ENCODE measurements at regions not wholly inside any gene's neighbourhood (a gene's known extent, or its start where the extent isn't known, plus 50 kb on each side); places are given as distances from the start of the nearest gene placed in this dataset.

DNA sequence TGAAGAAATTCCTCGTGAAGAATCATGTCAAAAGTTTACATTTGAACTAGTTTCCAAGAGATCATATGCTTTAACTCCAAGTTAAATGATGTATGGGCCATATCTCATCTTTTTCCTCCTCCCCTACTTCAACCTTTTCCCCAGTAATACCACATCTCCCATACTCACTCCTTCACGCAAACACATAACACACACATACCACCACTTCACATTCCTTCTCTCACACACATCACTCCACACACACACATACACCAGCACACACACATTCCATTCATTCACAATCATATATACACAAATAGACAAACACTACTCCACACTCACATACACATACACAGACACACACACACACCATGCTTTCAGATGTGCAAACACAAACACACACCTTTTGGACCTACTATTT, 769.0 kb upstream of the NR2F2 start:
- no peaks in the 10 kb centered on the region for H3K9me3 ChIP-seq (ENCODE audit: control insufficient read depth in 1 of 2, low read length in 2 of 2)
- H3K27ac ChIP-seq (ENCODE audit: low read length) = no peak overlapping the region
- no peaks in the 10 kb centered on the region for H3K27me3 ChIP-seq (ENCODE audit: low read depth, low read length)
- H3K4me1 ChIP-seq (ENCODE audit: control insufficient read depth in 1 of 2, insufficient read depth in 2 of 2, low read length in 2 of 2) = no peaks in the 10 kb centered on the region
- no peaks in the 10 kb centered on the region for H3K36me3 ChIP-seq (ENCODE audit: control insufficient read depth in 1 of 2, insufficient read depth in 2 of 2, low read length in 2 of 2)
- no peak overlapping the region for H3K4me3 ChIP-seq (ENCODE audit: low read depth in 1 of 2, low read length in 2 of 2)

DNA sequence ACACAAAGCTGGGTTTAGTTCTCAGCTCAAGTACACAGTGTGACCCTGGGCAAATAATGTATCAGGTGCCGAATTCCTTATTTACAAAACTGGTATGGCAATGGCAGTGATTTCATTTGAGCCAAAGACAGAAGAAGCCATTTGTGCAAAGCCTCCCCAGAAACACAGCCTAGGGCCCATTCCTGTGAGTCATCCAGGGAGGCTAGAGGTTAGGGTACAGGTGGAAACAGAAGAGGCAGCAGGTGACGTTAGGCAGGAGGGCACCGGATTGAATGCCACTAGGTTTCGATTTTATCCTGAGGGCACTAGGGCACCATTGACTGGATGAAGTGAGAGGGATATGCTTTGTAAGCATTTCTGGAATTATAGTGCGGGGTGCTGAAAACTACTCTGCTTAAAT, 766.9 kb upstream of the NR2F2 start:
- Histone ChIP-seq H3K4me1 (ENCODE audit: control insufficient read depth in 1 of 2, insufficient read depth in 2 of 2, low read length in 2 of 2) (no peaks in the 10 kb centered on the region), H3K27ac (ENCODE audit: low read length) (no peak overlapping the region), H3K9me3 (ENCODE audit: control insufficient read depth in 1 of 2, low read length in 2 of 2) (no peaks in the 10 kb centered on the region), H3K4me3 (ENCODE audit: low read depth in 1 of 2, low read length in 2 of 2) (no peak overlapping the region), H3K36me3 (ENCODE audit: control insufficient read depth in 1 of 2, insufficient read depth in 2 of 2, low read length in 2 of 2) (no peaks in the 10 kb centered on the region), H3K27me3 (ENCODE audit: low read depth, low read length) (no peaks in the 10 kb centered on the region)

DNA sequence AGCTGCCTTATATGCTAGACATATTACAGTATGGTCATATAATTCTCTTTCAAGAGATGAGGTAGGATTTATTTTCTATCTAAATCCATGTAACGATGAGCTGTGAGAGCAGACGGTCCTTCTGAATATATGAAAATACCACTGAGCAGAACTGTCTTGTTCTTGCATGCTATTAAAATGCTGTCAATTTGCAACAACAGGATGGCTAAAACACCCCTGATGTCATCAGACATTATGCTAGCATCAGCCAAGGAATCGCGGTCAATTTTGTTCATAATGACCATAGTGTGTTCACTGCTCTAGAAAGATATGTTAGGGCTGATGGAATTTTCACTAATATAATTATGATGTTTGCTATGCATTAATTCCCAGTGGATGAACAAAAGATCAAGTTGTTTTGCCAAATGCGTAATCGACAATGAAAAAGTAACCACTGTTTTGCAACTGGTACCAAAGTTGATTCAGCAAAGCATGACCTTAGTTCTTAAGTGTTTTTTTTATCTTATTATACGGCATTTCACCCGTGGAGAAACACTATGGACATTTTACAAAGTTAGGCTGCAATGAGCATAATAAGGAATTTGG, 765.4 kb upstream of the NR2F2 start:
- no peaks in the 10 kb centered on the region for H3K4me1 ChIP-seq (ENCODE audit: control insufficient read depth in 1 of 2, insufficient read depth in 2 of 2, low read length in 2 of 2)
- H3K27ac ChIP-seq (ENCODE audit: low read length) = no peak overlapping the region
- no peak overlapping the region for H3K4me3 ChIP-seq (ENCODE audit: low read depth in 1 of 2, low read length in 2 of 2)
- H3K27me3 ChIP-seq (ENCODE audit: low read depth, low read length) = no peaks in the 10 kb centered on the region
- H3K9me3 ChIP-seq (ENCODE audit: control insufficient read depth in 1 of 2, low read length in 2 of 2) = no peaks in the 10 kb centered on the region
- no peaks in the 10 kb centered on the region for H3K36me3 ChIP-seq (ENCODE audit: control insufficient read depth in 1 of 2, insufficient read depth in 2 of 2, low read length in 2 of 2)

DNA sequence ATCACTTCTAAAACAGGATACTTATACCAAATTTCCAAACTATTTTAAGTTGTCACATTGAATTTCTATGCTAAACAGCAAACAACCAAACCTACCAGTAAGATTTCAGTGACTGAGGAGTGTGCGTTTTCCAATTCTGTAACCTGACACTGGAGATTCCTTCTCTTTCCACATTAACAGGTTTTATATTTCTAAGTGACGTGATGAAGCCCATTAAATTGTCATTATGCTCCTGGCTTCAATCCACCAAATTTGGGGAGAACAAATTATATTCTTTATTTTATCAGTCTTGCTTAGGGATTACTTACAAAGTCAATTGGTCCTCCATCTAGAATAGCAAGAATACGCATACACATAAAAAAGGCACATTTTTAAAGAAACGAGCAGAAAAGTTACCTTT, 764.8 kb upstream of the NR2F2 start:
- H3K9me3 ChIP-seq (ENCODE audit: control insufficient read depth in 1 of 2, low read length in 2 of 2) = no peaks in the 10 kb centered on the region
- no peak overlapping the region for H3K4me3 ChIP-seq (ENCODE audit: low read depth in 1 of 2, low read length in 2 of 2)
- no peaks in the 10 kb centered on the region for H3K27me3 ChIP-seq (ENCODE audit: low read depth, low read length)
- H3K4me1 ChIP-seq (ENCODE audit: control insufficient read depth in 1 of 2, insufficient read depth in 2 of 2, low read length in 2 of 2) = no peaks in the 10 kb centered on the region
- H3K27ac ChIP-seq (ENCODE audit: low read length) = no peak overlapping the region
- H3K36me3 ChIP-seq (ENCODE audit: control insufficient read depth in 1 of 2, insufficient read depth in 2 of 2, low read length in 2 of 2) = no peaks in the 10 kb centered on the region

DNA sequence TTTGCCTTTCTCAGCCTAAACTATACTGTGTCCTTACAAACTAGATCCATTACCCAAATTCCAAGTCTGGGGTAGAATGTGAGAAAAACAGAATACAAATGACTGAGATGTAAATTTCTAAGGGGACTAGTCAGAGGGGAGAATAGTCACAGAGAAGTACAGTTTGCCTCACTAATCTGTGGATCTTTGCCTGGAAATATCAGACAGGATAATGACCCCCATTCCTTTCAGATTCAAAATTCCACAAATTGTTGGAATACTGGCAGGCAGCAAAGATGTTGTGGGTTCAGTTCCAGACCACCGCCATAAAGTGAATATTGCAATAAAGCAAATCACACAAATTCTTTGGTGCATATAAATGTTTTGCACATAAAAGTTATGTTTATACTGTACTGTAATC, 762.8 kb upstream of the NR2F2 start:
- H3K36me3 ChIP-seq (ENCODE audit: control insufficient read depth in 1 of 2, insufficient read depth in 2 of 2, low read length in 2 of 2) = no peaks in the 10 kb centered on the region
- H3K4me1 ChIP-seq (ENCODE audit: control insufficient read depth in 1 of 2, insufficient read depth in 2 of 2, low read length in 2 of 2) = no peaks in the 10 kb centered on the region
- no peak overlapping the region for H3K27ac ChIP-seq (ENCODE audit: low read length)
- no peak overlapping the region for H3K4me3 ChIP-seq (ENCODE audit: low read depth in 1 of 2, low read length in 2 of 2)
- peaks cover 4 to 6% of the 10 kb centered on the region in 2 donors for H3K9me3 ChIP-seq (ENCODE audit: control insufficient read depth in 1 of 2, low read length in 2 of 2)
- H3K27me3 ChIP-seq (ENCODE audit: low read depth, low read length) = no peaks in the 10 kb centered on the region

DNA sequence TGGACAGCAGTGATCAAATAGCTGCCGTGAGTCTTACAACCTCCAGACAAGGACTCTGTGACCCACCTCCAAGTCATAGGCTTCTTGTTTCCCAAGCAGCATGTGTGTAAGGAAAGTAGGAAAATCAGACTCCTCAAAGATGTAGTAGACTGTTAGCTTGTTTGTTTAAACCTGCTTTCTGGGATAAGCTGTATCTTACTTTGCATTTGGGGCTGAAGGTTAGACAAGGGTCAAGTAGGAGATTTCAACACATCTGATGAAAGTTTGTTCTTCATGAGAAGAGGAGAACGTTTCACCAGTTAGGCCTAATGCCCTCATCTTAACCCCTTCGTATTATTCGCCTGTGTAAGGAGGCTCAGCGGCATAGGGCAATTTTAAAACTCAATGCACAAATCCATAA, 756.4 kb upstream of the NR2F2 start:
- Histone ChIP-seq H3K27me3 (ENCODE audit: low read depth, low read length) (no peaks in the 10 kb centered on the region), H3K4me1 (ENCODE audit: control insufficient read depth in 1 of 2, insufficient read depth in 2 of 2, low read length in 2 of 2) (no peaks in the 10 kb centered on the region), H3K9me3 (ENCODE audit: control insufficient read depth in 1 of 2, low read length in 2 of 2) (peaks cover 4 to 6% of the 10 kb centered on the region in 2 donors), H3K36me3 (ENCODE audit: control insufficient read depth in 1 of 2, insufficient read depth in 2 of 2, low read length in 2 of 2) (no peaks in the 10 kb centered on the region), H3K27ac (ENCODE audit: low read length) (no peak overlapping the region), H3K4me3 (ENCODE audit: low read depth in 1 of 2, low read length in 2 of 2) (no peak overlapping the region)

GRCh38 chr15:95577927-95578326, 752.6 kb upstream of the NR2F2 start:
- Histone ChIP-seq H3K4me1 (ENCODE audit: control insufficient read depth in 1 of 2, insufficient read depth in 2 of 2, low read length in 2 of 2) (no peaks in the 10 kb centered on the region), H3K36me3 (ENCODE audit: control insufficient read depth in 1 of 2, insufficient read depth in 2 of 2, low read length in 2 of 2) (no peaks in the 10 kb centered on the region), H3K27ac (ENCODE audit: low read length) (no peak overlapping the region), H3K9me3 (ENCODE audit: control insufficient read depth in 1 of 2, low read length in 2 of 2) (no peaks in the 10 kb centered on the region), H3K4me3 (ENCODE audit: low read depth in 1 of 2, low read length in 2 of 2) (no peak overlapping the region), H3K27me3 (ENCODE audit: low read depth, low read length) (no peaks in the 10 kb centered on the region)

DNA sequence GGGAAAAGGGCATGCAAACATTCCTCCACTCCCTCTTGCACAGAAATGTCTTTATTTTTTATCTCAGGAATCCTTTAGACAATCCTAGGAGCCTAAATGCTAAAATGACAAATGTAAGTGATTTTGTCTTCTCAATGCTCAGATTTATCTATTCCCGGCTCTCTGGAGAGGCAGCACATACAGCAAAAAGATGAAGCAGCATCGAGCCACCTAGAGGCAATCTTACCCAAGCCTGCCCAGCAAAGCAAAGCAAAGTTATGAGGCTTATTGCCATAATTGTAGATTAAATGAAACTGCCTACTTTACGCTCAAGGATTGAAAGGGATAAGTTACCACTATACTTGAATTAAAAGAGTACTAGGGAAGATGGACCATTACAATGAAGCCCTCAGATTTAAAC, 750.4 kb upstream of the NR2F2 start:
- H3K27ac ChIP-seq (ENCODE audit: low read length) = no peak overlapping the region

GRCh38 chr15:95581595-95581994, 748.9 kb upstream of the NR2F2 start:
- no peak overlapping the region for H3K4me3 ChIP-seq (ENCODE audit: low read depth in 1 of 2, low read length in 2 of 2)
- H3K36me3 ChIP-seq (ENCODE audit: control insufficient read depth in 1 of 2, insufficient read depth in 2 of 2, low read length in 2 of 2) = no peaks in the 10 kb centered on the region
- H3K27ac ChIP-seq (ENCODE audit: low read length) = no peak overlapping the region
- H3K4me1 ChIP-seq (ENCODE audit: control insufficient read depth in 1 of 2, insufficient read depth in 2 of 2, low read length in 2 of 2) = no peaks in the 10 kb centered on the region
- H3K9me3 ChIP-seq (ENCODE audit: control insufficient read depth in 1 of 2, low read length in 2 of 2) = no peaks in the 10 kb centered on the region
- no peaks in the 10 kb centered on the region for H3K27me3 ChIP-seq (ENCODE audit: low read depth, low read length)

More for the DNA sequence above, 750.4 kb upstream of the NR2F2 start:
- H3K36me3 ChIP-seq (ENCODE audit: control insufficient read depth in 1 of 2, insufficient read depth in 2 of 2, low read length in 2 of 2) = no peaks in the 10 kb centered on the region
- H3K27me3 ChIP-seq (ENCODE audit: low read depth, low read length) = no peaks in the 10 kb centered on the region
- H3K4me1 ChIP-seq (ENCODE audit: control insufficient read depth in 1 of 2, insufficient read depth in 2 of 2, low read length in 2 of 2) = no peaks in the 10 kb centered on the region
- no peak overlapping the region for H3K4me3 ChIP-seq (ENCODE audit: low read depth in 1 of 2, low read length in 2 of 2)
- H3K9me3 ChIP-seq (ENCODE audit: control insufficient read depth in 1 of 2, low read length in 2 of 2) = no peaks in the 10 kb centered on the region

- Histone ChIP-seq H3K4me3 (ENCODE audit: low read depth in 1 of 2, low read length in 2 of 2) (no peak overlapping the region), H3K36me3 (ENCODE audit: control insufficient read depth in 1 of 2, insufficient read depth in 2 of 2, low read length in 2 of 2) (no peaks in the 10 kb centered on the region)
Observed at GRCh38 chr15:95584088-95584487, 746.4 kb upstream of the NR2F2 start.

DNA sequence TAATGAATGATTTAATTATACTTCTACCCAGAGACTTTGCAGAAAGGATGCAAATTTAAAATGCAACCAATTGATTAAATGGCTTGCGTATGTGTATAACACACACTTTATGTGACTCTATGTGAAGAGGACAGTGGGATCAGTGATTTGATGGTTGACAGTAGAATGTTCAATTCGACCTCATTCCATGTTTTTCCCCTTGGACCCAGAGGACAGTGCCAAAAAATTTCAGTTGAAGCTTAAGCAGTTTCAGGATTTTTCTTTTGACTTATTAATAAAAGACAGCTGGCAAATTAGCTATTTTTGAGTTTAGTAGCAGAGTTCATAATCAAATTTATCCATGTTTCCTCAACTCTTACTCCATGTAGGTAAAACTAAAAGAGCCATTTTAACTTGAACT, 742.4 kb upstream of the NR2F2 start:
- H3K27me3 ChIP-seq (ENCODE audit: low read depth, low read length) = no peaks in the 10 kb centered on the region
- H3K9me3 ChIP-seq (ENCODE audit: control insufficient read depth in 1 of 2, low read length in 2 of 2) = no peaks in the 10 kb centered on the region
- H3K4me1 ChIP-seq (ENCODE audit: control insufficient read depth in 1 of 2, insufficient read depth in 2 of 2, low read length in 2 of 2) = no peaks in the 10 kb centered on the region
- no peak overlapping the region for H3K27ac ChIP-seq (ENCODE audit: low read length)
- H3K36me3 ChIP-seq (ENCODE audit: control insufficient read depth in 1 of 2, insufficient read depth in 2 of 2, low read length in 2 of 2) = no peaks in the 10 kb centered on the region
- H3K4me3 ChIP-seq (ENCODE audit: low read depth in 1 of 2, low read length in 2 of 2) = no peak overlapping the region

More at GRCh38 chr15:95584088-95584487, 746.4 kb upstream of the NR2F2 start:
- Histone ChIP-seq H3K27me3 (ENCODE audit: low read depth, low read length) (no peaks in the 10 kb centered on the region), H3K27ac (ENCODE audit: low read length) (no peak overlapping the region), H3K9me3 (ENCODE audit: control insufficient read depth in 1 of 2, low read length in 2 of 2) (no peaks in the 10 kb centered on the region), H3K4me1 (ENCODE audit: control insufficient read depth in 1 of 2, insufficient read depth in 2 of 2, low read length in 2 of 2) (no peaks in the 10 kb centered on the region)

DNA sequence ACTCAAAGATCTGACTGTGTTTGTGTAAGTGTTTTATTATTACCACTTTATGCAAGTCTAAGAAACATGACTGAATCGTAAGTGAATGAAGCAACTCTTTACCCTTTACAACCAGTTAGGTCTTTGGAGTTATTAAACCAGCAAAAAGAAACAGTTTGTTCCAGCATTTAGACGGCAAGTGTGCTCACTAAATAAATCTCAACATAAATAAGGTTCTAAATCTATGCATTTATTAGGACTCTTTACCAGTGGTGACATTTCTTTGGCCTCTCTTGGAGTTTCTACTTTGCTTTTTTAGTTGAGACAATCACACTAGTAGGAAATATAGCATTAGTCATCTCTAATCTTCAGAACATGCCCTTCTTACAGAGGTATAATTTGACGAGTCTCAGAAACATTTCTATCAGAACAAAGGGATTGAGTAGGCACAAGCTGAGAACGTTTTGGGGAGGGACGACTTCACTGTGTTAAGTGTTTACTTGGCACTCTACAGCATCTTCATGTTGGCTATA, 739.9 kb upstream of the NR2F2 start:
- Histone ChIP-seq H3K27me3 (ENCODE audit: low read depth, low read length) (no peaks in the 10 kb centered on the region), H3K36me3 (ENCODE audit: control insufficient read depth in 1 of 2, insufficient read depth in 2 of 2, low read length in 2 of 2) (no peaks in the 10 kb centered on the region), H3K27ac (ENCODE audit: low read length) (no peak overlapping the region), H3K4me3 (ENCODE audit: low read depth in 1 of 2, low read length in 2 of 2) (no peak overlapping the region), H3K4me1 (ENCODE audit: control insufficient read depth in 1 of 2, insufficient read depth in 2 of 2, low read length in 2 of 2) (no peaks in the 10 kb centered on the region), H3K9me3 (ENCODE audit: control insufficient read depth in 1 of 2, low read length in 2 of 2) (no peaks in the 10 kb centered on the region)
